ENCODE measurements at regions not wholly inside any gene's neighbourhood (a gene's known extent, or its start where the extent isn't known, plus 50 kb on each side); places are given as distances from the start of the nearest gene placed in this dataset.

GRCh38 chr5:107266100-107266499 lies 404.6 kb downstream of the EFNA5 start:
- no peak for TF ChIP-seq ZFX (IDR thresholded peaks at IDR 0.05)
- TF ChIP-seq CTCF (conservative IDR thresholded peaks at IDR 0.05): no peak
- no peak overlapping the region for H3K27ac ChIP-seq

GRCh38 chr5:107265193-107265592 lies 405.5 kb downstream of the EFNA5 start:
- H3K27ac ChIP-seq: no peak overlapping the region
- TF ChIP-seq ZFX (IDR thresholded peaks at IDR 0.05) (no peak), CTCF (conservative IDR thresholded peaks at IDR 0.05) (no peak)

- TF ChIP-seq ZFX (IDR thresholded peaks at IDR 0.05) (no peak), CTCF (conservative IDR thresholded peaks at IDR 0.05) (no peak)
- no peak overlapping the region for H3K27ac ChIP-seq
These were observed 407.2 kb downstream of the EFNA5 start for GRCh38 chr5:107263387-107264018.

- TF ChIP-seq CTCF (conservative IDR thresholded peaks at IDR 0.05) (no peak), ZFX (IDR thresholded peaks at IDR 0.05) (no peak)
- no peak overlapping the region for H3K27ac ChIP-seq
These were observed 412.7 kb downstream of the EFNA5 start for GRCh38 chr5:107257885-107258520.

- TF ChIP-seq ZFX (IDR thresholded peaks at IDR 0.05): no peak
- TF ChIP-seq CTCF (conservative IDR thresholded peaks at IDR 0.05): no peak
- H3K27ac ChIP-seq: no peak overlapping the region
These were observed 415.9 kb downstream of the EFNA5 start for GRCh38 chr5:107254902-107255234.

- no peak for TF ChIP-seq CTCF (conservative IDR thresholded peaks at IDR 0.05)
- TF ChIP-seq ZFX (IDR thresholded peaks at IDR 0.05): no peak
- no peak overlapping the region for H3K27ac ChIP-seq
These were observed 416.4 kb downstream of the EFNA5 start for GRCh38 chr5:107254214-107254901.

GRCh38 chr5:107253246-107253645 lies 417.5 kb downstream of the EFNA5 start:
- H3K27ac ChIP-seq: no peak overlapping the region
- no peak for TF ChIP-seq CTCF (conservative IDR thresholded peaks at IDR 0.05)
- no peak for TF ChIP-seq ZFX (IDR thresholded peaks at IDR 0.05)
